ENCODE measurements at regions not wholly inside any gene's neighbourhood (a gene's known extent, or its start where the extent isn't known, plus 50 kb on each side); places are given as distances from the start of the nearest gene placed in this dataset.

DNA sequence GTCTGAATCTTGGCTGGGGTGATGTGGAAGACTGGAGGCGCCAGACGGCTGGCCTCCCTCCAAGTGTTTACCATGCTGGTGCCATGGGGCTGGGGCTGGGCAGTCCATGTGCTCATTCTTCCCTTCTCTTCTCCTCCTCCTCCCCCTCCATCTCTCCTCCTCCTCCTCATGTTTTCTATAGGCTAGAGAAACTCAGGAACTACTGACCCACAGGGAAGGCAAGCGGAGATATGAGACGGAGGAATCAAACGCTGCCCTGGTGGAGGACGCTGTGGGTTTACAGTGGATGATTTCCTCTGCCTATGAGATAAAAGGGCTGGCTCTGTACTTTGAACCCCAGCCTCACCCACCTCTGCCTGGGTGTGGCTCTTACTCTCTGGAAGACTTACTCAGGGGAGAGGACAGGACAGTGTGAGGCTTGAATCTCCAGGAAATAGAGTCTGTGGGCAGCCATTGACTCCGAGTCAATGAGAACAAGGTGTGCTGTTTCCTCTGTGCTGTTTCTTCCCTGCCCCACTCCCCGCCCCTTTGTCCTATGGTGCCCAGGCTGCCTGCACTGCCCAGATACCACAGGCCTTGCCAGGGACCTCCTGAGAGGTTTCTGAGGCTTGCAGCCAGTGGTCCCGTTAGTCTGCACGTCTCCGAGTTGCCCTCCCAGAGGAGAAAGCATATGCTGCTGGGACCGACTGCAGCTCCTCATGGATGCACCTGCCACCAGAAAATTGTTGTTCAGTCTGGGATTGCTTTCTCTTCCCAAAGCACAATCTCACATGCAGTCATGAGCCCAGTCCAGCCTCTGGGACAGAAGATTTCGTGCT lies 132.6 kb upstream of the ARHGAP5 start:
- CTCF ChIA-PET: no interaction called here
- Mint-ChIP-seq H3K27ac (ENCODE audit: unreplicated experiment) (peak overlapping the region; percentile 92), H3K27me3 (ENCODE audit: insufficient read depth, unreplicated experiment) (no peaks in the 10 kb centered on the region), H3K4me1 (ENCODE audit: low read depth, unreplicated experiment) (peaks cover 39% of the 10 kb centered on the region), H3K4me3 (ENCODE audit: unreplicated experiment) (peak overlapping the region; percentile 56), H3K36me3 (ENCODE audit: insufficient read depth, unreplicated experiment) (no peaks in the 10 kb centered on the region), H3K9me3 (ENCODE audit: unreplicated experiment) (no peaks in the 10 kb centered on the region)
- intact Hi-C loops (cut with micrococcal nuclease; ENCODE audit: unreplicated experiment): no loop called here
- no peaks in the 10 kb centered on the region for H3K36me3 ChIP-seq (ENCODE audit: control insufficient read depth, insufficient read depth, low read length)
- peak; percentile 67 to 86 for DNase-seq
- POLR2A ChIA-PET: no interaction called here
- TSS peak; percentile 66 for BruUV-seq (replicated peaks)
- H3K4me3 ChIP-seq (ENCODE audit: low read depth, low read length): peak overlapping the region; percentile 1; the same call in 1 of the 2 replicates
- H3K9me3 ChIP-seq: no peaks in the 10 kb centered on the region
- no peaks in the 10 kb centered on the region for H3K27me3 ChIP-seq (replicated peaks; ENCODE audit: control insufficient read depth, insufficient read depth, low read length)
- H3K4me1 ChIP-seq: peaks cover 66% of the 10 kb centered on the region
- TF ChIP-seq, protein P1, sequence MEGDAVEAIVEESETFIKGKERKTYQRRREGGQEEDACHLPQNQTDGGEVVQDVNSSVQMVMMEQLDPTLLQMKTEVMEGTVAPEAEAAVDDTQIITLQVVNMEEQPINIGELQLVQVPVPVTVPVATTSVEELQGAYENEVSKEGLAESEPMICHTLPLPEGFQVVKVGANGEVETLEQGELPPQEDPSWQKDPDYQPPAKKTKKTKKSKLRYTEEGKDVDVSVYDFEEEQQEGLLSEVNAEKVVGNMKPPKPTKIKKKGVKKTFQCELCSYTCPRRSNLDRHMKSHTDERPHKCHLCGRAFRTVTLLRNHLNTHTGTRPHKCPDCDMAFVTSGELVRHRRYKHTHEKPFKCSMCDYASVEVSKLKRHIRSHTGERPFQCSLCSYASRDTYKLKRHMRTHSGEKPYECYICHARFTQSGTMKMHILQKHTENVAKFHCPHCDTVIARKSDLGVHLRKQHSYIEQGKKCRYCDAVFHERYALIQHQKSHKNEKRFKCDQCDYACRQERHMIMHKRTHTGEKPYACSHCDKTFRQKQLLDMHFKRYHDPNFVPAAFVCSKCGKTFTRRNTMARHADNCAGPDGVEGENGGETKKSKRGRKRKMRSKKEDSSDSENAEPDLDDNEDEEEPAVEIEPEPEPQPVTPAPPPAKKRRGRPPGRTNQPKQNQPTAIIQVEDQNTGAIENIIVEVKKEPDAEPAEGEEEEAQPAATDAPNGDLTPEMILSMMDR (IDR thresholded peaks at IDR 0.05; ENCODE audit: insufficient read depth in 1 of 2, low read depth in 1 of 2, low read length in 1 of 2, severe bottlenecking in 1 of 2, unreplicated experiment in 1 of 2): no peak

DNA sequence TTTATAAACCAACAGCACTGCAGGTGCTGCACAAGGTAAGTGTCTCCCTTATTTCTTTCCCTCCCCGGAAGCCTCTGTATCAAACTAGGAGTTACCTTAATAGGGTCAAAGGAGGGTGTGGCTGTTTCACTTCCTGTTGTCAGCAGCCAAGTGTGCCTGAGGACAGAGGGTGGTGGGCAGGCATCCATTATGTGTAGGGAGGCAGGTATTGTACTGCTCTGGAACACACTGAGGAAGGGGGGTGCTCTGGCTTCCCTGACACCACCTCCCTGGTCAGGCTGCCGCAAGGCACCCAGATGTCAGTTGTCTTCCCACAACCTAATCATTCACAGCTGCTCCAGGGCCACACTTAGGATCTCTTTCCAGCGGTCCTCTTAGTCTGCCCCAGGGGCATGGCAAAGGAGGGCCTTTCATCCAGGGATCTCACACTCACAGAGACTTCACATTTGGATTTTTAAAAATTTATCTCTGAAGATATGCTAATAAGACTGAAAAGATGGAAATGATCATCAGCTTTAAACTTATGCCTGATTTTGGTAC lies 132.0 kb upstream of the ARHGAP5 start:
- Histone ChIP-seq H3K36me3 (ENCODE audit: control insufficient read depth, insufficient read depth, low read length) (no peaks in the 10 kb centered on the region), H3K4me3 (ENCODE audit: low read depth, low read length) (no peak overlapping the region), H3K4me1 (peaks cover 72% of the 10 kb centered on the region), H3K9me3 (no peaks in the 10 kb centered on the region), H3K27me3 (replicated peaks; ENCODE audit: control insufficient read depth, insufficient read depth, low read length) (no peaks in the 10 kb centered on the region)
- TF ChIP-seq, protein P1 (IDR thresholded peaks at IDR 0.05; ENCODE audit: insufficient read depth in 1 of 2, low read depth in 1 of 2, low read length in 1 of 2, severe bottlenecking in 1 of 2, unreplicated experiment in 1 of 2): no peak
- CTCF ChIA-PET: no interaction called here
- H3K27ac Mint-ChIP-seq (ENCODE audit: unreplicated experiment): peak overlapping the region; percentile 92
- BruUV-seq (replicated peaks): no TSS peak
- peak overlapping the region; percentile 56 for H3K4me3 Mint-ChIP-seq (ENCODE audit: unreplicated experiment)
- no peaks in the 10 kb centered on the region for H3K27me3 Mint-ChIP-seq (ENCODE audit: insufficient read depth, unreplicated experiment)
- H3K9me3 Mint-ChIP-seq (ENCODE audit: unreplicated experiment): no peaks in the 10 kb centered on the region
- peaks cover 46% of the 10 kb centered on the region for H3K4me1 Mint-ChIP-seq (ENCODE audit: low read depth, unreplicated experiment)
- POLR2A ChIA-PET: no interaction called here
- intact Hi-C loops (cut with micrococcal nuclease; ENCODE audit: unreplicated experiment): no loop called here
- DNase-seq: no peak
- H3K36me3 Mint-ChIP-seq (ENCODE audit: insufficient read depth, unreplicated experiment): no peaks in the 10 kb centered on the region

DNA sequence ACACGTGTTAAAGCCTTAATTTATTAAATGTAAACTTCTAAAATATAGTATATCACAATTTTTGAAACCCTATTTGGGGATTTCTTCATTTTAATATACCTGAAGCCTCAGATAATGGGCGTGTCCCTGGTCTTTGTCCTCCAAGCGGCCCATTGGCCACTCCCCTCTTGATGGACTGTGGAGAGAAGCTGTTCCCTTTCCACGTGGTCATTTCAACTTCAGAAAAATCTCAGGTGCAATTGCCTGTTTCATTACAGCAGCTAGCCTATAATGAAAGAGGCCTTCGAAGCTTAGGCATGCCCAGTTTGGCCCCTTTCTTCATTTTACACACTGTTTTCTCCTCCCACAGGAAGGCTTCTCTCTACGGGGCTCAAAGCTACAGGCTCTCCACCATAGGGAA lies 131.4 kb upstream of the ARHGAP5 start:
- Histone ChIP-seq H3K4me3 (ENCODE audit: low read depth, low read length) (no peak overlapping the region), H3K27me3 (replicated peaks; ENCODE audit: control insufficient read depth, insufficient read depth, low read length) (no peaks in the 10 kb centered on the region), H3K36me3 (ENCODE audit: control insufficient read depth, insufficient read depth, low read length) (no peaks in the 10 kb centered on the region), H3K9me3 (no peaks in the 10 kb centered on the region), H3K4me1 (peaks cover 77% of the 10 kb centered on the region)
- ChIA-PET POLR2A (no interaction called here), CTCF (no interaction called here)
- intact Hi-C loops (cut with micrococcal nuclease; ENCODE audit: unreplicated experiment): no loop called here
- H3K4me1 Mint-ChIP-seq (ENCODE audit: low read depth, unreplicated experiment): peaks cover 47% of the 10 kb centered on the region
- H3K4me3 Mint-ChIP-seq (ENCODE audit: unreplicated experiment): no peak overlapping the region
- no peak for DNase-seq
- TF ChIP-seq, protein P1 (IDR thresholded peaks at IDR 0.05; ENCODE audit: insufficient read depth in 1 of 2, low read depth in 1 of 2, low read length in 1 of 2, severe bottlenecking in 1 of 2, unreplicated experiment in 1 of 2): no peak
- no peaks in the 10 kb centered on the region for H3K36me3 Mint-ChIP-seq (ENCODE audit: insufficient read depth, unreplicated experiment)
- no TSS peak for BruUV-seq (replicated peaks)
- H3K27ac Mint-ChIP-seq (ENCODE audit: unreplicated experiment): no peak overlapping the region
- H3K27me3 Mint-ChIP-seq (ENCODE audit: insufficient read depth, unreplicated experiment): no peaks in the 10 kb centered on the region
- no peaks in the 10 kb centered on the region for H3K9me3 Mint-ChIP-seq (ENCODE audit: unreplicated experiment)

All from Caco-2 (cell line).